ENCODE measurements at regions not wholly inside any gene's neighbourhood (a gene's known extent, or its start where the extent isn't known, plus 50 kb on each side); places are given as distances from the start of the nearest gene placed in this dataset.

DNA sequence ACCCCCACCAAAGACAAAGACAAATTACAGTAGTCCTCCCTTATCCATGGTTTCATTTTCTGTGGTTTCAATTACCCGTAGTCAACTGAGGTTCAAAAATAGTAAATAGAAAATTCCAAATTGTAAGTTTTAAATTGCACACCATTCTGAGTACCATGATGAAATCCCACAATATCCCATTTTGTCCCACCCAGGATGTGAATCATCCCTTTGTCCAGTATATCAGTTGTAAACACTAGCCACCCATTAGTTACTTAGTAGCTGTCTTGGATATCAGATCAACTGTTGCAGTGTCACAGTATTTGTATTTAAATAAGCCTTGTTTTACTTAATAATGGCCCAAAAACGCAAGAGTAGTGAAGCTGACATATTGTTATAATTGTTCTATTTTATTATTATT, 364.0 kb upstream of the ARID1B start:
- TF ChIP-seq, protein P1, sequence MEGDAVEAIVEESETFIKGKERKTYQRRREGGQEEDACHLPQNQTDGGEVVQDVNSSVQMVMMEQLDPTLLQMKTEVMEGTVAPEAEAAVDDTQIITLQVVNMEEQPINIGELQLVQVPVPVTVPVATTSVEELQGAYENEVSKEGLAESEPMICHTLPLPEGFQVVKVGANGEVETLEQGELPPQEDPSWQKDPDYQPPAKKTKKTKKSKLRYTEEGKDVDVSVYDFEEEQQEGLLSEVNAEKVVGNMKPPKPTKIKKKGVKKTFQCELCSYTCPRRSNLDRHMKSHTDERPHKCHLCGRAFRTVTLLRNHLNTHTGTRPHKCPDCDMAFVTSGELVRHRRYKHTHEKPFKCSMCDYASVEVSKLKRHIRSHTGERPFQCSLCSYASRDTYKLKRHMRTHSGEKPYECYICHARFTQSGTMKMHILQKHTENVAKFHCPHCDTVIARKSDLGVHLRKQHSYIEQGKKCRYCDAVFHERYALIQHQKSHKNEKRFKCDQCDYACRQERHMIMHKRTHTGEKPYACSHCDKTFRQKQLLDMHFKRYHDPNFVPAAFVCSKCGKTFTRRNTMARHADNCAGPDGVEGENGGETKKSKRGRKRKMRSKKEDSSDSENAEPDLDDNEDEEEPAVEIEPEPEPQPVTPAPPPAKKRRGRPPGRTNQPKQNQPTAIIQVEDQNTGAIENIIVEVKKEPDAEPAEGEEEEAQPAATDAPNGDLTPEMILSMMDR (IDR thresholded peaks at IDR 0.05), result no peak
- no peak for TF ChIP-seq EP300 (IDR thresholded peaks at IDR 0.05)
- TF ChIP-seq POLR2A (IDR thresholded peaks at IDR 0.05), result no peak
